ENCODE measurements at regions not wholly inside any gene's neighbourhood (a gene's known extent, or its start where the extent isn't known, plus 50 kb on each side); places are given as distances from the start of the nearest gene placed in this dataset.
"Not testable (repeated sequence)": the region's sequence is repeated elsewhere in the genome, so short reads cannot be mapped to it uniquely, and the experiment has no call there.

- DNase-seq (ENCODE audit: extremely low read depth in 1 of 11, low read depth in 9 of 11, low spot score in 4 of 11), result no peak
Observed at GRCh38 chr3:23130406-23130805, 72.7 kb upstream of the UBE2E2 start.

- DNase-seq (ENCODE audit: extremely low read depth in 1 of 11, low read depth in 9 of 11, low spot score in 4 of 11), result no peak
Observed at GRCh38 chr3:23135026-23135785, 67.9 kb upstream of the UBE2E2 start.

- DNase-seq (ENCODE audit: extremely low read depth in 1 of 11, low read depth in 9 of 11, low spot score in 4 of 11), result no peak
Observed at GRCh38 chr3:23136054-23136453, 67.1 kb upstream of the UBE2E2 start.

- not testable (repeated sequence) for DNase-seq (ENCODE audit: extremely low read depth in 1 of 11, low read depth in 9 of 11, low spot score in 4 of 11)
Observed at GRCh38 chr3:23144051-23144450, 59.1 kb upstream of the UBE2E2 start.

- DNase-seq (ENCODE audit: extremely low read depth in 1 of 11, low read depth in 9 of 11, low spot score in 4 of 11), result no peak
Observed at GRCh38 chr3:23146163-23146562, 57.0 kb upstream of the UBE2E2 start.

GRCh38 chr3:23152989-23153388 is 50.1 kb upstream of the UBE2E2 start:
- DNase-seq (ENCODE audit: extremely low read depth in 1 of 11, low read depth in 9 of 11, low spot score in 4 of 11), result no peak
